ENCODE measurements at regions not wholly inside any gene's neighbourhood (a gene's known extent, or its start where the extent isn't known, plus 50 kb on each side); places are given as distances from the start of the nearest gene placed in this dataset.

DNA sequence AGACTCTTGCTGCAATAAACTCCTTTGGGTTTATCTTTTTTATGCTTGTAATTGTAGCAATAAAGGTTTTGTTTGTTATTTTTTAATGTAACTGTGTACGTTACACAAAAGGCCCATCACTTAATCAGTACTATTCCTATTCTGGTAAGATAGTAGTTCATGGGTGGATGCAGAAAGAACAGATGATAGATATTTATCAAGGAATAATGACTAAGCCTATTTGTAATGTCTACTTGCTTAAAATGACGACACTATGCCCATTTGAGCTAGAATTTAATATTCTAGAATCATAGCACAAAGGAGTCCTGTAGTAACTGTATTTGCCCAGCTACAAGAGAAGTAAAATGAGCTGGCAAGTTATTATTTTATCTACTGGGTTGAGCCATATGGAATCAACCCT, 235.4 kb upstream of the DYNLRB2 start:
- Histone ChIP-seq H3K23ac (ENCODE audit: insufficient read length, low read depth, low read length) (no peak overlapping the region), H4K20me1 (ENCODE audit: control insufficient read depth, insufficient read depth, insufficient read length) (no peaks in the 10 kb centered on the region), H3K4ac (ENCODE audit: low read depth, low read length) (no peak overlapping the region), H3K56ac (ENCODE audit: insufficient read length, low read depth, low read length) (no peak overlapping the region), H2AFZ (ENCODE audit: low read length) (no peak overlapping the region), H3T11ph (ENCODE audit: low read length) (no peak overlapping the region), H2BK20ac (ENCODE audit: low read depth, low read length, poor library complexity, severe bottlenecking) (no peak overlapping the region), H3K4me2 (ENCODE audit: insufficient read depth, insufficient read length, low read length) (no peak overlapping the region), H3K79me1 (ENCODE audit: insufficient read depth, low read depth, low read length, poor library complexity, severe bottlenecking) (no peaks in the 10 kb centered on the region), H3K27me3 (ENCODE audit: insufficient read depth, low read length) (no peaks in the 10 kb centered on the region), H3K14ac (ENCODE audit: insufficient read depth, low read length) (no peak overlapping the region), H4K5ac (ENCODE audit: insufficient read length, low read depth, low read length) (no peak overlapping the region), H3K27ac (ENCODE audit: insufficient read length, low read depth, low read length) (no peak overlapping the region), H2BK15ac (ENCODE audit: low read depth, low read length) (no peak overlapping the region), H4K91ac (ENCODE audit: insufficient read length, low read depth, low read length) (no peak overlapping the region), H3K4me1 (ENCODE audit: insufficient read depth, low read length) (no peaks in the 10 kb centered on the region), H2BK5ac (ENCODE audit: insufficient read length, low read length) (no peak overlapping the region), H3K9ac (ENCODE audit: extremely low read depth, insufficient read length, low read length) (no peak overlapping the region), H2BK12ac (ENCODE audit: insufficient read length, low read depth, low read length) (no peak overlapping the region), H3K9me3 (ENCODE audit: control insufficient read depth, low read depth, low read length) (no peaks in the 10 kb centered on the region), H3K79me2 (ENCODE audit: insufficient read depth, low read length) (no peaks in the 10 kb centered on the region), H4K8ac (replicated peaks; ENCODE audit: insufficient read length, low read depth, low read length) (no peak overlapping the region), H2BK120ac (ENCODE audit: low read depth, low read length, poor library complexity, severe bottlenecking) (no peak overlapping the region), H3K23me2 (ENCODE audit: insufficient read length, low read depth, low read length, poor library complexity, severe bottlenecking) (no peaks in the 10 kb centered on the region), H3K18ac (ENCODE audit: insufficient read length, low read depth, low read length) (no peak overlapping the region), H2AK5ac (ENCODE audit: insufficient read length, low read length) (no peak overlapping the region)
- Mint-ChIP-seq H3K36me3 (ENCODE audit: insufficient read depth in 1 of 3, low read depth in 3 of 3) (no peaks in the 10 kb centered on the region), H3K4me1 (peaks cover 13 to 20% of the 10 kb centered on the region in 2 experiments), H3K27me3 (ENCODE audit: low read depth) (no peaks in the 10 kb centered on the region), H3K27ac (no peak overlapping the region), H3K4me3 (no peak overlapping the region), H3K9me3 (peaks cover 0 to 2% of the 10 kb centered on the region in 2 experiments; a peak in 2 of 5 replicates)
- DNase-seq, result no peak
- TF ChIP-seq, protein P1, sequence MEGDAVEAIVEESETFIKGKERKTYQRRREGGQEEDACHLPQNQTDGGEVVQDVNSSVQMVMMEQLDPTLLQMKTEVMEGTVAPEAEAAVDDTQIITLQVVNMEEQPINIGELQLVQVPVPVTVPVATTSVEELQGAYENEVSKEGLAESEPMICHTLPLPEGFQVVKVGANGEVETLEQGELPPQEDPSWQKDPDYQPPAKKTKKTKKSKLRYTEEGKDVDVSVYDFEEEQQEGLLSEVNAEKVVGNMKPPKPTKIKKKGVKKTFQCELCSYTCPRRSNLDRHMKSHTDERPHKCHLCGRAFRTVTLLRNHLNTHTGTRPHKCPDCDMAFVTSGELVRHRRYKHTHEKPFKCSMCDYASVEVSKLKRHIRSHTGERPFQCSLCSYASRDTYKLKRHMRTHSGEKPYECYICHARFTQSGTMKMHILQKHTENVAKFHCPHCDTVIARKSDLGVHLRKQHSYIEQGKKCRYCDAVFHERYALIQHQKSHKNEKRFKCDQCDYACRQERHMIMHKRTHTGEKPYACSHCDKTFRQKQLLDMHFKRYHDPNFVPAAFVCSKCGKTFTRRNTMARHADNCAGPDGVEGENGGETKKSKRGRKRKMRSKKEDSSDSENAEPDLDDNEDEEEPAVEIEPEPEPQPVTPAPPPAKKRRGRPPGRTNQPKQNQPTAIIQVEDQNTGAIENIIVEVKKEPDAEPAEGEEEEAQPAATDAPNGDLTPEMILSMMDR (conservative IDR thresholded peaks at IDR 0.05), result no peak
- WGBS (ENCODE audit: extremely low coverage, insufficient read length, low lambda C conversion rate), result no CpG with 5 or more reads among the region's 2 CpGs

All from H9 (cell line).